Trophoblast cell (in vitro differentiated cells and primary cell): ENCODE measurements at regions not wholly inside any gene's neighbourhood (a gene's known extent, or its start where the extent isn't known, plus 50 kb on each side); places are given as distances from the start of the nearest gene placed in this dataset.

ENCODE experiments used
- DNase-seq, 2 donors: peaks; one replicate each; pipeline ENCODE4 v3.0.0-alpha.2; 2016
- H2AFZ ChIP-seq: 2 replicates; pipeline ENCODE4 v1.6.1; 2013; ENCODE audit warnings: low read length, moderate library complexity, mild to moderate bottlenecking; ENCODE audit not compliant: insufficient read depth, poor library complexity
- H2AK5ac ChIP-seq: 2 replicates; pipeline ENCODE4 v1.6.1; 2013; ENCODE audit warnings: mild to moderate bottlenecking, low read length
- H2BK120ac ChIP-seq: 2 replicates; pipeline ENCODE4 v1.6.1; 2013; ENCODE audit warnings: low read length, mild to moderate bottlenecking, moderate library complexity; ENCODE audit not compliant: insufficient read depth, poor library complexity
- H2BK12ac ChIP-seq: 2 replicates; pipeline ENCODE4 v1.6.1; 2013; ENCODE audit warnings: mild to moderate bottlenecking, low read length, moderate library complexity
- H2BK5ac ChIP-seq: 2 replicates; pipeline ENCODE4 v1.6.1; 2013; ENCODE audit warnings: low read length, low read depth, moderate library complexity, mild to moderate bottlenecking; ENCODE audit not compliant: poor library complexity
- H3K14ac ChIP-seq: 2 replicates; pipeline ENCODE4 v1.6.1; 2013; ENCODE audit warnings: mild to moderate bottlenecking, low read length
- H3K18ac ChIP-seq: 2 replicates; pipeline ENCODE4 v1.6.1; 2013; ENCODE audit warnings: mild to moderate bottlenecking, low read length
- H3K23ac ChIP-seq: 2 replicates; pipeline ENCODE4 v1.6.1; 2013; ENCODE audit warnings: low read length
- H3K27ac ChIP-seq: 2 replicates; pipeline ENCODE4 v1.5.1; 2013; ENCODE audit warnings: low read depth, mild to moderate bottlenecking, inconsistent platforms, low read length, moderate library complexity
- H3K27me3 ChIP-seq: 2 replicates; pipeline ENCODE4 v1.6.1; 2013; ENCODE audit warnings: inconsistent platforms, mild to moderate bottlenecking, low read length, moderate library complexity; ENCODE audit not compliant: insufficient read depth
- H3K36me3 ChIP-seq, 2 experiments: 1 replicate in 1 of 2; 2 replicates in 1 of 2; pipeline ENCODE4 v1.6.1; 2013; ENCODE audit warnings: low read length in 2 of 2, mild to moderate bottlenecking in 2 of 2, moderate library complexity in 1 of 2; ENCODE audit not compliant: insufficient read depth in 2 of 2, control insufficient read depth in 1 of 2
- H3K4ac ChIP-seq: 2 replicates; pipeline ENCODE4 v1.6.1; 2013; ENCODE audit warnings: low read depth, mild to moderate bottlenecking, low read length, moderate library complexity
- H3K4me1 ChIP-seq, 2 experiments: 1 replicate in 1 of 2; 2 replicates in 1 of 2; pipeline ENCODE4 v1.6.1; 2013; ENCODE audit warnings: low read length in 2 of 2, mild to moderate bottlenecking in 2 of 2, moderate library complexity in 1 of 2; ENCODE audit not compliant: insufficient read depth in 2 of 2, control insufficient read depth in 1 of 2
- H3K4me2 ChIP-seq: 2 replicates; pipeline ENCODE4 v1.6.1; 2013; ENCODE audit warnings: inconsistent platforms, mild to moderate bottlenecking, low read length, moderate library complexity
- H3K4me3 ChIP-seq: 2 replicates; pipeline ENCODE4 v1.5.1; 2013; ENCODE audit warnings: mild to moderate bottlenecking, low read depth, low read length, inconsistent platforms
- H3K79me1 ChIP-seq: one replicate; pipeline ENCODE4 v1.6.1; 2013; ENCODE audit warnings: low read length
- H3K79me2 ChIP-seq: 2 replicates; pipeline ENCODE4 v1.6.1; 2013; ENCODE audit warnings: low read length, mild to moderate bottlenecking; ENCODE audit not compliant: control insufficient read depth, insufficient read depth, poor library complexity
- H3K9ac ChIP-seq: 2 replicates; pipeline ENCODE4 v1.6.1; 2013; ENCODE audit warnings: mild to moderate bottlenecking, low read length
- H3K9me3 ChIP-seq: 2 replicates; pipeline ENCODE4 v1.6.1; 2013; ENCODE audit warnings: low read depth, mild to moderate bottlenecking, control low read depth, inconsistent platforms, low read length; ENCODE audit not compliant: insufficient read depth
- H4K12ac ChIP-seq: 2 replicates; pipeline ENCODE4 v1.6.1; 2013; ENCODE audit warnings: low read depth, mild to moderate bottlenecking, low read length, moderate library complexity
- H4K8ac ChIP-seq: 2 replicates; pipeline ENCODE4 v1.6.1; 2013; ENCODE audit warnings: low read depth, mild to moderate bottlenecking, low read length, moderate library complexity
- H4K91ac ChIP-seq: one replicate; pipeline ENCODE4 v1.6.1; 2013; ENCODE audit warnings: low read depth, mild to moderate bottlenecking, low read length, moderate library complexity
- WGBS: extraction: QIAGEN DNeasy Blood & Tissue Kit; methylation state at CpG from one replicate; pipeline ENCODE4 v1.1.7; 2013; ENCODE audit warnings: missing lambda C conversion rate; ENCODE audit not compliant: insufficient read length, insufficient coverage; ENCODE audit errors: extremely low coverage; 5-methylcytosine and 5-hydroxymethylcytosine counted together

DNA sequence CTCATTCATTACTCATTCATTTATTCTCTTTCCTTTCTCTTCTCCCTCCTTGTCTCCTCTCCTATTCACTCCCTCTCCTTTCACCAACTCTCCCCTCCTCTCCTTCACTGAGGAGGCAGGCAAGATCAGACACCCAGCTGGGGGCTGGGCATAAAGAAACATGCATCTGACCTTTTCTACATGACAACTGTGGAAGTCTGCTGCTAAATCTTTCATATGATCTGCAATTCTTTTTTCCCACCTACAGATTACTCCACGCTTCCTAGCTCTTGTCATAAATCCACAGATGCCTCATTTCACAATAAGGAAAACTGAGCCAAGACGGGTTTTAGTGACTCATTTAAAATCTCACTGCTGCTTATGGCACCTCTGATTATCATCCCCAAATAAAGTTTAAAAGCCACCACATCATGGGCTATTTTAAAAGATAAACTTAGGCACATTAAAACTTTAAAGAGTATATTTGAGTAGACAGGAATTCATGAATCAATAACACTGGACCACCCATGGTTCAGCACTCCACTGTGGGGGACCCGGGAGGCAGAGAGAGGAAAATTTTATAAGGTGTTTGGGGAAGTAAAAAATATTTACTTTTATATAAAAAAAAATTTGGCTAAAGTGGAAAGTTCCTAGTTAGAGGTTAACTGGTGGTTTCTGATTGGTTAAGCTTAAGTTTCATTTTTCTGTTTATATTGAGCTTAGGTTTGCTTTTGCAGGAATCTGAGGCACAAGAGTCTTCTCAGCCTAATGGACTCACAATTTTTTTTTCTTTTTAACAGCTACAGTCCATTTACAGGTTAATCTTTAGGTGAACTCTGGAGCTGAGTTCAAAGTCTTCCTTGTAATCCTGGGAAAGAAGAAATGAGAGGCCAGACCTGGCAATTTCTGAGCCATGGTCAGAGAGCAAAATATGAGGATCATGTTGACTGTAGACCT lies 55.8 kb upstream of the DNAH14 start:
- H2BK5ac ChIP-seq: no peak overlapping the region
- no peak overlapping the region for H3K9ac ChIP-seq
- H3K9me3 ChIP-seq: no peaks in the 10 kb centered on the region
- H3K27me3 ChIP-seq: no peaks in the 10 kb centered on the region
- no peak overlapping the region for H4K91ac ChIP-seq
- H3K4me2 ChIP-seq: no peak overlapping the region
- H2AK5ac ChIP-seq: no peak overlapping the region
- H3K23ac ChIP-seq: no peak overlapping the region
- no peak overlapping the region for H3K4ac ChIP-seq
- H3K14ac ChIP-seq: no peak overlapping the region
- no peak overlapping the region for H3K18ac ChIP-seq
- H2BK120ac ChIP-seq: no peak overlapping the region
- H2BK12ac ChIP-seq: no peak overlapping the region
- H2AFZ ChIP-seq: no peak overlapping the region
- WGBS: no CpG with 5 or more reads among the region's 3 CpGs
- H3K36me3 ChIP-seq: no peaks in the 10 kb centered on the region
- no peak for DNase-seq
- H4K8ac ChIP-seq: no peak overlapping the region
- H4K12ac ChIP-seq: no peak overlapping the region
- no peaks in the 10 kb centered on the region for H3K79me2 ChIP-seq
- H3K79me1 ChIP-seq: no peaks in the 10 kb centered on the region
- H3K4me1 ChIP-seq: no peaks in the 10 kb centered on the region
- no peak overlapping the region for H3K27ac ChIP-seq
- H3K4me3 ChIP-seq: no peak overlapping the region

DNA sequence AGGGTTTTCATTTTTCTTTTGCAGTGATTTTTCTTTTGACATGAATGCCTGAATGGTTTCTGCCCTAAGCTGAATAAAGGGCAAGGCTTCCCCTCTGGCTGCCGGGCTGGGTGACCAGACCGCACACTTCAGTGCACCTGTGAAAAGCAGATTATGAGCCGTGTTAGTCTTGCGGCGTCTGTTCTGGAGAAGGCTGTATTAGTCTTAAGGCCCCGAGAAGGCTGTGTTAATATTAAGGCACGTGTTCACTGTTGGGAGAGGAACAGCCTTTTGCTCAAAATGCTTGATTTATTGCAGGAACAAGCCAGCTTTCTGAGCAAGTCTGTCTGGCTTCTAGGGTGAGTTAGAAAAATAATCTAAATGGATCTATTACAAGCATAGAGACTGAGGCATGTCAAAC lies 54.7 kb upstream of the DNAH14 start:
- DNase-seq: no peak
- no peak overlapping the region for H2BK120ac ChIP-seq
- H3K4me1 ChIP-seq: no peaks in the 10 kb centered on the region
- no peaks in the 10 kb centered on the region for H3K9me3 ChIP-seq
- H3K36me3 ChIP-seq: no peaks in the 10 kb centered on the region
- no peaks in the 10 kb centered on the region for H3K79me1 ChIP-seq
- no peak overlapping the region for H4K91ac ChIP-seq
- H3K27ac ChIP-seq: no peak overlapping the region
- H3K14ac ChIP-seq: no peak overlapping the region
- WGBS: no CpG with 5 or more reads among the region's 7 CpGs
- no peak overlapping the region for H3K18ac ChIP-seq
- no peak overlapping the region for H3K4me2 ChIP-seq
- no peak overlapping the region for H2BK5ac ChIP-seq
- H3K23ac ChIP-seq: no peak overlapping the region
- no peaks in the 10 kb centered on the region for H3K27me3 ChIP-seq
- H2AFZ ChIP-seq: no peak overlapping the region
- no peak overlapping the region for H2BK12ac ChIP-seq
- no peak overlapping the region for H3K4ac ChIP-seq
- no peak overlapping the region for H3K9ac ChIP-seq
- H3K4me3 ChIP-seq: no peak overlapping the region
- no peaks in the 10 kb centered on the region for H3K79me2 ChIP-seq
- no peak overlapping the region for H2AK5ac ChIP-seq
- no peak overlapping the region for H4K12ac ChIP-seq
- no peak overlapping the region for H4K8ac ChIP-seq

DNA sequence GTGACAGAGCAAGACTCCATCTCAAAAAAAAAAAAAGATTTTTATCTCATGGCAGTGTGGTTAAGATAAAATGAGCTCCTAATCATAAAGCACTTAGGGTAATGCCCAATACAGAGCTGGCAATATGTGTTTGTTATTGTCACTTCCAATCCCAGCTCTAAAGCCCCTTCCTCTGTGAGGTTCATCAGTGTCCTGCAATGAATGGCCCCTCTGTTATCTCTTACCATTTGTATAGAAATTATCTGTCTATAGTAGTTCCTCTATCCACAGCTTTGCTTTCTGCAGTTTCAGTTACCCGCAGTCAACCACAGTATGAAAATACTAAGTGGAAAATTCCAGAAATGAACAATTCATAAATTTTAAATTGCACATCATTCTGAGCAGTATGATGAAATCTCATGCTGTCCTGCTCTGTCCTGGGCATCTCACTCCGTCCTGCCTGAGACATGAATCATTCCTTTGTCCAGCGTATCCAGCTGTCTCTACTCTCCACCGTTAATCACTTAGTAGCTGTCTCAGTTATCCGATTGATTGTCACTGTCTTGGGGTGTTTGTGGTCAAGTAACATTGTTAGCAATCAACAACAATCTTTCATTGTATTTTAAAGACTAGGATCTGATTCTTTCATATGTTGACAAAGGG lies 50.2 kb upstream of the DNAH14 start:
- no peaks in the 10 kb centered on the region for H3K36me3 ChIP-seq
- H2BK5ac ChIP-seq: no peak overlapping the region
- H3K9me3 ChIP-seq: no peaks in the 10 kb centered on the region
- H3K9ac ChIP-seq: no peak overlapping the region
- no peak overlapping the region for H2AFZ ChIP-seq
- H3K23ac ChIP-seq: no peak overlapping the region
- no peaks in the 10 kb centered on the region for H3K79me2 ChIP-seq
- H3K79me1 ChIP-seq: peaks cover 2% of the 10 kb centered on the region
- H2BK12ac ChIP-seq: no peak overlapping the region
- H3K27me3 ChIP-seq: no peaks in the 10 kb centered on the region
- H2BK120ac ChIP-seq: no peak overlapping the region
- H3K27ac ChIP-seq: no peak overlapping the region
- H3K18ac ChIP-seq: no peak overlapping the region
- no peak overlapping the region for H4K8ac ChIP-seq
- no peak overlapping the region for H4K91ac ChIP-seq
- WGBS: no CpG with 5 or more reads among the region's 5 CpGs
- H3K4ac ChIP-seq: no peak overlapping the region
- peaks cover 0 to 10% of the 10 kb centered on the region in 2 experiments for H3K4me1 ChIP-seq
- no peak overlapping the region for H2AK5ac ChIP-seq
- no peak overlapping the region for H3K4me3 ChIP-seq
- no peak overlapping the region for H3K4me2 ChIP-seq
- H4K12ac ChIP-seq: no peak overlapping the region
- peak in 1 of 2 donors; percentile 46 for DNase-seq
- no peak overlapping the region for H3K14ac ChIP-seq
